Endodermal cell (in vitro differentiated cells): ENCODE measurements at regions not wholly inside any gene's neighbourhood (a gene's known extent, or its start where the extent isn't known, plus 50 kb on each side); places are given as distances from the start of the nearest gene placed in this dataset.
A peak's percentile ranks its signal among the peaks of the same experiment; 100 is the strongest.

ENCODE experiments used
- DNase-seq: peaks from one replicate; pipeline ENCODE4 v3.0.0-alpha.2; 2017
- H3K27ac ChIP-seq: 2 replicates; pipeline ENCODE4 v1.5.1; 2013; ENCODE audit warnings: mild to moderate bottlenecking, low read depth, low read length, moderate library complexity
- H3K27me3 ChIP-seq: 2 replicates; pipeline ENCODE4 v1.6.1; 2013; ENCODE audit warnings: mild to moderate bottlenecking, low read length, moderate library complexity; ENCODE audit not compliant: insufficient read depth, control insufficient read depth, poor library complexity, severe bottlenecking
- H3K36me3 ChIP-seq: 2 replicates; pipeline ENCODE4 v1.7.0; 2013; ENCODE audit warnings: mild to moderate bottlenecking, low read length, moderate library complexity; ENCODE audit not compliant: control insufficient read depth, insufficient read depth
- H3K4me1 ChIP-seq: one replicate; pipeline ENCODE4 v1.7.0; 2013; ENCODE audit warnings: low read length; ENCODE audit not compliant: control insufficient read depth, insufficient read depth
- H3K4me3 ChIP-seq: 2 replicates; pipeline ENCODE4 v1.5.1; 2013; ENCODE audit warnings: mild to moderate bottlenecking, low read length, moderate library complexity
- H3K9ac ChIP-seq: 2 replicates; pipeline ENCODE4 v1.6.1; 2013; ENCODE audit warnings: mild to moderate bottlenecking, low read length, moderate library complexity; ENCODE audit not compliant: poor library complexity, severe bottlenecking; ENCODE audit errors: extremely low read depth
- H3K9me3 ChIP-seq: 2 replicates; pipeline ENCODE4 v1.6.1; 2013; ENCODE audit warnings: mild to moderate bottlenecking, low read length, moderate library complexity; ENCODE audit not compliant: control insufficient read depth
- H3K27ac Mint-ChIP-seq: 2 replicates; pipeline ENCODE4 v1.8.0; 2020; ENCODE audit warnings: mixed read lengths
- H3K27me3 Mint-ChIP-seq: 2 replicates; pipeline ENCODE4 v1.8.0; 2021; ENCODE audit warnings: mild to moderate bottlenecking, mixed read lengths; ENCODE audit not compliant: insufficient read depth
- H3K36me3 Mint-ChIP-seq: 2 replicates; pipeline ENCODE4 v1.8.0; 2020; ENCODE audit warnings: low read depth, mixed read lengths
- H3K4me1 Mint-ChIP-seq: 2 replicates; pipeline ENCODE4 v1.8.0; 2020; ENCODE audit warnings: mixed read lengths
- H3K4me3 Mint-ChIP-seq: 2 replicates; pipeline ENCODE4 v1.8.0; 2020; ENCODE audit warnings: mild to moderate bottlenecking, moderate library complexity, mixed read lengths
- H3K9me3 Mint-ChIP-seq: 2 replicates; pipeline ENCODE4 v1.8.0; 2020; ENCODE audit warnings: mild to moderate bottlenecking, mixed read lengths
- CTCF ChIP-seq: fragments of 200-600 bp; sonication (generic); conservative IDR thresholded peaks from 2 replicates; pipeline ENCODE4 v1.5.0; 2021; ENCODE audit warnings: antibody characterized with exemption, mild to moderate bottlenecking
- WGBS, 2 experiments: methylation state at CpG; one replicate each; pipeline versions ENCODE4 v1.1.5 to v1.1.7; 2013; ENCODE audit warnings: missing lambda C conversion rate in 2 of 2, mixed read lengths in 1 of 2; ENCODE audit not compliant: insufficient coverage in 1 of 2, insufficient read length in 1 of 2; 5-methylcytosine and 5-hydroxymethylcytosine counted together

DNA sequence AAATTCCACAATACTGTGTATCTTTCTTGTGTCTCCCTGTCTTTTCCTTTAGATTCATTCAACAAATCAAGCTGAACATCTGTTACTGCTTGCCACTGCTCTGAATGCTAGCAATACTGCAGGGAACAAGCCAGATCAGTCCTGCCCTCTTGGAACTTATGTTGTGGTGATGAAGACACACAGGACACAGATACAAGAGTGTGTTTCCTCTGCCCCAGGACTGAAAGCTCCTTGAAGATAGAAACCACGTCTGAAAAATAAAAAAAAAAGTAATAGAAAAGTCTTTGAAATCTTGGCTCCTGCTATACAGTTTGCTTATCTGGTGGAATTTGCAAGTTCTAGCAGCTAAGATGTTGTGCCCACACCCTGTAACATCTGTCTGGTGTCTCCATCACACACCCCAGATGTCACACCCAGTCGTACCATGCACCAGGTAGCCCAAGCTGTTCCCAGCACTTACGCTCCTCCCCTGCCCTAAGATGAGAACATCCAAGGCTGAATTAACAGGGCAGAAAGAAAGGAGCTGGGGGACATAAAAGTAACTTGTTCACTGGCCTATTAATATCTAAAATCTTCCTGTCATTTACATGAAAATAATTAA lies 80.2 kb upstream of the GALNT2 start:
- Histone ChIP-seq H3K27ac (no peak overlapping the region), H3K4me3 (no peak overlapping the region), H3K27me3 (no peaks in the 10 kb centered on the region), H3K9me3 (no peaks in the 10 kb centered on the region), H3K4me1 (no peaks in the 10 kb centered on the region), H3K36me3 (no peaks in the 10 kb centered on the region), H3K9ac (no peak overlapping the region)
- no peak overlapping the region for H3K27ac Mint-ChIP-seq
- 93 to 100% methylated on average over 1 to 3 of the region's 3 CpGs for WGBS, 2 experiments
- DNase-seq: peak; percentile 30
- no peaks in the 10 kb centered on the region for H3K36me3 Mint-ChIP-seq
- no peaks in the 10 kb centered on the region for H3K9me3 Mint-ChIP-seq
- no peaks in the 10 kb centered on the region for H3K4me1 Mint-ChIP-seq
- no peak for TF ChIP-seq CTCF
- no peak overlapping the region for H3K4me3 Mint-ChIP-seq
- peaks cover 3% of the 10 kb centered on the region for H3K27me3 Mint-ChIP-seq

DNA sequence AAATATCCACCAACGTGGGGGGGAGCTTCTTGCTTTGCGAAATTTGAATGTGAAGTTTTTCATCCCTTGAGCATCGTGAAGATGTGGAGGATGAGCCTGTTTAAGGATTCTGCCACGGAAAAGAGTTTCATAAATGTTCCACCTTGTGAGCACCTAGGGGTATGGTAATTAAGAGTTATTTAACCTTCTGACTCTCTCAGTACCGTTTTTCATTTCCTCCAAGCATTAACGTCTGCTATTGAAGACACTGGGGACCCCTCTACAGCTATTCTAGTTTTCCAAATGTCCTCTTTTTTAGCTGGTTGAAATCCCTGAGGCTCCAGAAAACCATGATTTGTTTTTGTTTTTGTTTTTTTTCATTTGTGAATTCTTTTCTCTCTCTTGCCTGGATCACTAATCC lies 79.1 kb upstream of the GALNT2 start:
- no peak overlapping the region for H3K9ac ChIP-seq
- H3K9me3 ChIP-seq: no peaks in the 10 kb centered on the region
- H3K9me3 Mint-ChIP-seq: no peaks in the 10 kb centered on the region
- H3K36me3 ChIP-seq: no peaks in the 10 kb centered on the region
- H3K4me3 Mint-ChIP-seq: no peak overlapping the region
- no peaks in the 10 kb centered on the region for H3K4me1 ChIP-seq
- H3K36me3 Mint-ChIP-seq: no peaks in the 10 kb centered on the region
- 84 to 92% methylated on average over 4 to 6 of the region's 6 CpGs for WGBS, 2 experiments
- H3K27ac Mint-ChIP-seq: no peak overlapping the region
- no peak for DNase-seq
- H3K4me3 ChIP-seq: no peak overlapping the region
- no peak for TF ChIP-seq CTCF
- H3K27me3 ChIP-seq: no peaks in the 10 kb centered on the region
- no peak overlapping the region for H3K27ac ChIP-seq
- peaks cover 3% of the 10 kb centered on the region for H3K4me1 Mint-ChIP-seq
- peaks cover 2% of the 10 kb centered on the region for H3K27me3 Mint-ChIP-seq

DNA sequence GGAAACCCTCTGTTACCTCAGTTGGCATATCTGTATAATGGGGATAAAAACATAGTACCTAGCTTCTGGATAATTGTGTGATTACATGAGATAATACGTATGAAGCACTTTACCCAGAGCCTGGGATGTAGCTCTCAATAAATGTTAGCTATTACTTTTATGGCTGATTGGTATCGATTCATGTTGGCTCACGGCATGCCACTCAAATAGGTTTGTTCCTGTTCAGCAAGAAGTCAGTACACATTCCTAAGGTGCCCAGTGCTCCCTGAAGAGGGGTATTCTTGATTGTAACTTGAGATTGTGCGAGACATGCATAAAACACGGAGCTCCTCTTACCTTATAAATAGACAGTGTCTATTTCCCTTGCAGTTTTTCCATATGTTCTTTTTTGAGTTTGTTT lies 78.5 kb upstream of the GALNT2 start:
- no peaks in the 10 kb centered on the region for H3K9me3 ChIP-seq
- H3K27ac ChIP-seq: no peak overlapping the region
- H3K36me3 ChIP-seq: no peaks in the 10 kb centered on the region
- no peaks in the 10 kb centered on the region for H3K27me3 ChIP-seq
- no peak for DNase-seq
- Mint-ChIP-seq H3K27me3 (peaks cover 2% of the 10 kb centered on the region), H3K9me3 (no peaks in the 10 kb centered on the region), H3K36me3 (no peaks in the 10 kb centered on the region), H3K4me3 (no peak overlapping the region), H3K27ac (no peak overlapping the region), H3K4me1 (peaks cover 3% of the 10 kb centered on the region)
- no peaks in the 10 kb centered on the region for H3K4me1 ChIP-seq
- no peak overlapping the region for H3K9ac ChIP-seq
- H3K4me3 ChIP-seq: no peak overlapping the region
- no peak for TF ChIP-seq CTCF
- 92 to 96% methylated on average over 3 to 5 of the region's 5 CpGs for WGBS, 2 experiments
